ENCODE measurements at regions not wholly inside any gene's neighbourhood (a gene's known extent, or its start where the extent isn't known, plus 50 kb on each side); places are given as distances from the start of the nearest gene placed in this dataset.

DNA sequence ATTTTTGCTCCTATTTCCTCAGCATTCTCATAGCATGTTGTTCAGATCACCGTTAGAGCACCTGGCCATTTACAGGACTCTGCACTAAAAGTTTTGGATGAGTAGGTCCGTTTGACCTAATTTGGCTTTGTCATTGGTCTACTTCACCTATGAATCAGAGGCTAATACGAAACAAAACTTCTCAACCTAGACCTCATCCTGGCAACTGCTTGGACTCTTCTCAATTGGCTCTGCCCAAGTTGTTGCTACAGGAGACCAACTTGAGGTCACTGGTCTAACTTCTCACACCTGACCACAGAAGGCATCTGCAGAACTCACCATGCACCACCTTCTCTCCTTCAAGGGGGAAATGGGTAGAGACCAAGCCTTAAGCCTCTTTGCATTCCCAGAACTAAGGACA, 663.7 kb downstream of the PLCL1 start:
- no peak overlapping the region for H3K27ac ChIP-seq (ENCODE audit: low read depth, low read length, poor library complexity, severe bottlenecking)
- TF ChIP-seq EZH2 (IDR thresholded peaks at IDR 0.05; ENCODE audit: borderline replicate concordance, low read length): no peak
- TF ChIP-seq, protein P1, sequence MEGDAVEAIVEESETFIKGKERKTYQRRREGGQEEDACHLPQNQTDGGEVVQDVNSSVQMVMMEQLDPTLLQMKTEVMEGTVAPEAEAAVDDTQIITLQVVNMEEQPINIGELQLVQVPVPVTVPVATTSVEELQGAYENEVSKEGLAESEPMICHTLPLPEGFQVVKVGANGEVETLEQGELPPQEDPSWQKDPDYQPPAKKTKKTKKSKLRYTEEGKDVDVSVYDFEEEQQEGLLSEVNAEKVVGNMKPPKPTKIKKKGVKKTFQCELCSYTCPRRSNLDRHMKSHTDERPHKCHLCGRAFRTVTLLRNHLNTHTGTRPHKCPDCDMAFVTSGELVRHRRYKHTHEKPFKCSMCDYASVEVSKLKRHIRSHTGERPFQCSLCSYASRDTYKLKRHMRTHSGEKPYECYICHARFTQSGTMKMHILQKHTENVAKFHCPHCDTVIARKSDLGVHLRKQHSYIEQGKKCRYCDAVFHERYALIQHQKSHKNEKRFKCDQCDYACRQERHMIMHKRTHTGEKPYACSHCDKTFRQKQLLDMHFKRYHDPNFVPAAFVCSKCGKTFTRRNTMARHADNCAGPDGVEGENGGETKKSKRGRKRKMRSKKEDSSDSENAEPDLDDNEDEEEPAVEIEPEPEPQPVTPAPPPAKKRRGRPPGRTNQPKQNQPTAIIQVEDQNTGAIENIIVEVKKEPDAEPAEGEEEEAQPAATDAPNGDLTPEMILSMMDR (IDR thresholded peaks at IDR 0.05; ENCODE audit: low read length): no peak
- no peaks in the 10 kb centered on the region for H3K9me3 ChIP-seq (ENCODE audit: low read length)
- no peak overlapping the region for H3K4me2 ChIP-seq (ENCODE audit: low read length)
- no peaks in the 10 kb centered on the region for H3K27me3 ChIP-seq (ENCODE audit: insufficient read depth, low read length)
- no peaks in the 10 kb centered on the region for H3F3A ChIP-seq (ENCODE audit: insufficient read depth, low read length)
- no peak overlapping the region for H3K9ac ChIP-seq (ENCODE audit: low read length)
- no peaks in the 10 kb centered on the region for H4K20me1 ChIP-seq (ENCODE audit: insufficient read depth, low read length)
- no peaks in the 10 kb centered on the region for H3K4me1 ChIP-seq (ENCODE audit: insufficient read depth, low read length, severe bottlenecking)
- H3K79me2 ChIP-seq (ENCODE audit: insufficient read depth, low read length): no peaks in the 10 kb centered on the region
- no peaks in the 10 kb centered on the region for H3K36me3 ChIP-seq (ENCODE audit: insufficient read depth, low read length)
- no peaks in the 10 kb centered on the region for H3K9me2 ChIP-seq (ENCODE audit: low read depth, low read length)
- H3K4me3 ChIP-seq (ENCODE audit: low read depth, low read length, poor library complexity, severe bottlenecking): no peak overlapping the region
- no peak overlapping the region for H2AFZ ChIP-seq (ENCODE audit: low read length)

DNA sequence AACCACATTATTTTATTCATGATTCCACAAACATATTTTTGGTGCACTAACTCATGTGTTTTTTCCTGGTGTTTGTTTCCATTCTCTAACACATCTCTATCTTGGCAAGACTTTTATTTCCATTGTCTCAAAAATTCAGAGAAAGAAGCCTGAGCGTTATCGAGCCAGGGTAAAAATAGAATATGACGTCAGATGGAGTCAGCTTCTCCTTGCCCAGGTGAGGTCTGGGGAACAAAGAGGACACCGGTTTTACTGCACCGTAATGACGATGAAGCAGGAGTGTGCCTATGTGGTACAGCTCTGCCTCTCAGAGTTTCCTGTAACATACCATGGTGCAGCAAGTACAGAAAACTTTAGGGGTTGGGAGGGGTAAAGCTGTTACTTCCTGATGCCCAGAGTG, 661.6 kb downstream of the PLCL1 start:
- TF ChIP-seq, protein P1 (IDR thresholded peaks at IDR 0.05; ENCODE audit: low read length): no peak
- TF ChIP-seq EZH2 (IDR thresholded peaks at IDR 0.05; ENCODE audit: borderline replicate concordance, low read length): no peak
- no peaks in the 10 kb centered on the region for H3K27me3 ChIP-seq (ENCODE audit: insufficient read depth, low read length)
- no peaks in the 10 kb centered on the region for H3K9me2 ChIP-seq (ENCODE audit: low read depth, low read length)
- no peaks in the 10 kb centered on the region for H3K79me2 ChIP-seq (ENCODE audit: insufficient read depth, low read length)
- no peaks in the 10 kb centered on the region for H3K4me1 ChIP-seq (ENCODE audit: insufficient read depth, low read length, severe bottlenecking)
- no peak overlapping the region for H3K27ac ChIP-seq (ENCODE audit: low read depth, low read length, poor library complexity, severe bottlenecking)
- H3K4me3 ChIP-seq (ENCODE audit: low read depth, low read length, poor library complexity, severe bottlenecking): no peak overlapping the region
- no peaks in the 10 kb centered on the region for H3K9me3 ChIP-seq (ENCODE audit: low read length)
- H3K36me3 ChIP-seq (ENCODE audit: insufficient read depth, low read length): no peaks in the 10 kb centered on the region
- no peak overlapping the region for H2AFZ ChIP-seq (ENCODE audit: low read length)
- no peaks in the 10 kb centered on the region for H3F3A ChIP-seq (ENCODE audit: insufficient read depth, low read length)
- no peaks in the 10 kb centered on the region for H4K20me1 ChIP-seq (ENCODE audit: insufficient read depth, low read length)
- no peak overlapping the region for H3K9ac ChIP-seq (ENCODE audit: low read length)
- no peak overlapping the region for H3K4me2 ChIP-seq (ENCODE audit: low read length)

GRCh38 chr2:198456418-198456817, 652.0 kb downstream of the PLCL1 start:
- H4K20me1 ChIP-seq (ENCODE audit: insufficient read depth, low read length): no peaks in the 10 kb centered on the region
- H3K27me3 ChIP-seq (ENCODE audit: insufficient read depth, low read length): no peaks in the 10 kb centered on the region
- H3K36me3 ChIP-seq (ENCODE audit: insufficient read depth, low read length): no peaks in the 10 kb centered on the region
- no peaks in the 10 kb centered on the region for H3K4me1 ChIP-seq (ENCODE audit: insufficient read depth, low read length, severe bottlenecking)
- no peak overlapping the region for H3K9ac ChIP-seq (ENCODE audit: low read length)
- no peaks in the 10 kb centered on the region for H3K9me2 ChIP-seq (ENCODE audit: low read depth, low read length)
- H3K79me2 ChIP-seq (ENCODE audit: insufficient read depth, low read length): no peaks in the 10 kb centered on the region
- TF ChIP-seq, protein P1 (IDR thresholded peaks at IDR 0.05; ENCODE audit: low read length): no peak
- no peak for TF ChIP-seq EZH2 (IDR thresholded peaks at IDR 0.05; ENCODE audit: borderline replicate concordance, low read length)
- no peak overlapping the region for H3K27ac ChIP-seq (ENCODE audit: low read depth, low read length, poor library complexity, severe bottlenecking)
- no peak overlapping the region for H3K4me3 ChIP-seq (ENCODE audit: low read depth, low read length, poor library complexity, severe bottlenecking)
- H2AFZ ChIP-seq (ENCODE audit: low read length): no peak overlapping the region
- H3K4me2 ChIP-seq (ENCODE audit: low read length): no peak overlapping the region
- no peaks in the 10 kb centered on the region for H3F3A ChIP-seq (ENCODE audit: insufficient read depth, low read length)
- H3K9me3 ChIP-seq (ENCODE audit: low read length): no peaks in the 10 kb centered on the region

Measured in OCI-LY1 (cell line).